ENCODE measurements at regions not wholly inside any gene's neighbourhood (a gene's known extent, or its start where the extent isn't known, plus 50 kb on each side); places are given as distances from the start of the nearest gene placed in this dataset.

DNA sequence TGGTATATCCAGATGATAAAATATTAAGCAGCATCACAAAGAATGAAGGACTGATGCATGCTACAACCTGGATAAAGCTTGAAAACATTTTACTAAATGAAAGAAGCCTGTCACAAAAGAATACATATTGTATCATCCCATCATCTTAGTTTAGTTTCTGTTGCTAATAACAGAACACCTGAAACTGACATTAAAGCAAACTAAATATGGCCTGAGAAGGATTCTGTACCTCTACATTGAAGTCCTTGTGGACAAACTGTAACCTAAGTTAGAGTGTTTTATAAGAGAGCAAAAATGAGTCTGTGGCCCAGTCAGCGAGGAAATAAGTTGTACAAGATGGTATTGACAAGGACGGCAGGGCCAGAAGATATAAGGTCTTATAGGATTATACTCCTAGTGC, 261.0 kb upstream of the CPHXL start:
- TF ChIP-seq ZNF367 (CRISPR knock-in tag; IDR thresholded peaks at IDR 0.05; ENCODE audit: borderline replicate concordance) (no peak), ZNF124 (CRISPR knock-in tag; IDR thresholded peaks at IDR 0.05) (no peak), POLR2AphosphoS5 (IDR thresholded peaks at IDR 0.05; ENCODE audit: low read depth, low read length) (no peak), SNAPC4 (CRISPR knock-in tag; IDR thresholded peaks at IDR 0.05) (no peak), ISL2 (CRISPR knock-in tag; IDR thresholded peaks at IDR 0.05) (no peak), ATF1 (CRISPR knock-in tag; IDR thresholded peaks at IDR 0.05) (no peak), POLR2A (IDR thresholded peaks at IDR 0.05; ENCODE audit: insufficient read depth in 1 of 2, low read depth in 2 of 2, low read length in 2 of 2) (no peak), GFI1 (CRISPR knock-in tag; IDR thresholded peaks at IDR 0.05; ENCODE audit: borderline replicate concordance) (no peak), NR3C1 (CRISPR knock-in tag; IDR thresholded peaks at IDR 0.05) (no peak)
- TF ChIP-seq, protein P1, sequence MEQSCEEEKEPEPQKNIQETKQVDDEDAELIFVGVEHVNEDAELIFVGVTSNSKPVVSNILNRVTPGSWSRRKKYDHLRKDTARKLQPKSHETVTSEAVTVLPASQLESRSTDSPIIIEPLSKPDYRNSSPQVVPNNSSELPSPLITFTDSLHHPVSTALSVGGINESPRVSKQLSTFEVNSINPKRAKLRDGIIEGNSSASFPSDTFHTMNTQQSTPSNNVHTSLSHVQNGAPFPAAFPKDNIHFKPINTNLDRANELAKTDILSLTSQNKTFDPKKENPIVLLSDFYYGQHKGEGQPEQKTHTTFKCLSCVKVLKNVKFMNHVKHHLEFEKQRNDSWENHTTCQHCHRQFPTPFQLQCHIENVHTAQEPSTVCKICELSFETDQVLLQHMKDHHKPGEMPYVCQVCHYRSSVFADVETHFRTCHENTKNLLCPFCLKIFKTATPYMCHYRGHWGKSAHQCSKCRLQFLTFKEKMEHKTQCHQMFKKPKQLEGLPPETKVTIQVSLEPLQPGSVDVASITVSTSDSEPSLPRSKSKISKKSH (CRISPR knock-in tag; IDR thresholded peaks at IDR 0.05; ENCODE audit: borderline replicate concordance) = no peak

Data from HepG2 (cell line).